IMR-90 (cell line): ENCODE measurements at regions not wholly inside any gene's neighbourhood (a gene's known extent, or its start where the extent isn't known, plus 50 kb on each side); places are given as distances from the start of the nearest gene placed in this dataset.
"Not testable (repeated sequence)": the region's sequence is repeated elsewhere in the genome, so short reads cannot be mapped to it uniquely, and the experiment has no call there.

Source experiments
- ATAC-seq: fragments of 200-7000 bp; cut with Tn5 transposase; 2 replicates; pipeline ENCODE4 v1.9.1; 2020; ENCODE audit warnings: low read depth, mild to moderate bottlenecking, moderate library complexity
- BruUV-seq: library from RNA; stranded (reverse); fragments of 400-500 nt; replicated peaks from 2 replicates; lab custom pipeline; 2021; lab: Mats Ljungman, UMichigan
- CTCF ChIA-PET: fragments of 300-600 bp; formaldehyde crosslinking; extraction: SDS; loops from one replicate; lab custom pipeline; 2021; ENCODE audit warnings: antibody characterized with exemption; lab: Yijun Ruan, JAX
- POLR2A ChIA-PET: fragments of 300-600 bp; sonication (Branson Sonifier 250); formaldehyde crosslinking; loops from one replicate; lab custom pipeline; 2022; ENCODE audit warnings: antibody characterized with exemption; ENCODE audit not compliant: unreplicated experiment; lab: Charles Lee
- DNase-seq: peaks from one replicate; pipeline ENCODE4 v3.0.0; 2013
- H2AFZ ChIP-seq: replicated peaks from 2 replicates; pipeline ENCODE3; 2013; ENCODE audit warnings: low read length, mild to moderate bottlenecking; ENCODE audit not compliant: poor library complexity
- H2AK5ac ChIP-seq: 2 replicates; pipeline ENCODE4 v1.6.1; 2013; ENCODE audit warnings: low read depth, low read length, inconsistent platforms
- H2AK9ac ChIP-seq: replicated peaks from 2 replicates; pipeline ENCODE3; 2013; ENCODE audit warnings: mild to moderate bottlenecking, low read depth, low read length, moderate library complexity; ENCODE audit not compliant: poor library complexity
- H2BK120ac ChIP-seq: 2 replicates; pipeline ENCODE4 v1.6.1; 2013; ENCODE audit warnings: low read depth, low read length, inconsistent platforms
- H2BK15ac ChIP-seq: 3 replicates; pipeline ENCODE4 v1.6.1; 2013; ENCODE audit warnings: low read depth, low read length, inconsistent platforms
- H2BK20ac ChIP-seq: 2 replicates; pipeline ENCODE4 v1.6.1; 2013; ENCODE audit warnings: low read depth, mild to moderate bottlenecking, inconsistent platforms, low read length, moderate library complexity
- H2BK5ac ChIP-seq: 2 replicates; pipeline ENCODE4 v1.6.1; 2013; ENCODE audit warnings: mild to moderate bottlenecking, low read depth, low read length, inconsistent platforms; ENCODE audit not compliant: poor library complexity, severe bottlenecking
- H3K14ac ChIP-seq: replicated peaks from 2 replicates; pipeline ENCODE4 v1.6.1; 2013; ENCODE audit warnings: low read depth, low read length, inconsistent platforms
- H3K18ac ChIP-seq: 2 replicates; pipeline ENCODE4 v1.6.1; 2013; ENCODE audit warnings: low read depth, low read length, control low read depth
- H3K23ac ChIP-seq: 2 replicates; pipeline ENCODE4 v1.6.1; 2013; ENCODE audit warnings: low read depth, low read length, inconsistent platforms
- H3K27ac ChIP-seq: 2 replicates; pipeline ENCODE4 v1.5.1; 2013; ENCODE audit warnings: mild to moderate bottlenecking, control low read depth, low read length; ENCODE audit not compliant: insufficient read depth
- H3K27me3 ChIP-seq: 2 replicates; pipeline ENCODE4 v1.6.1; 2013; ENCODE audit warnings: low read length; ENCODE audit not compliant: control insufficient read depth, insufficient read depth
- H3K36me3 ChIP-seq: 2 replicates; pipeline ENCODE4 v1.6.1; 2013; ENCODE audit warnings: low read length, mixed read lengths; ENCODE audit not compliant: control insufficient read depth, insufficient read depth
- H3K4ac ChIP-seq: 2 replicates; pipeline ENCODE4 v1.6.1; 2013; ENCODE audit warnings: low read depth, low read length, inconsistent platforms
- H3K4me1 ChIP-seq: 2 replicates; pipeline ENCODE4 v1.6.1; 2013; ENCODE audit warnings: low read length, mixed read lengths; ENCODE audit not compliant: control insufficient read depth, insufficient read depth
- H3K4me2 ChIP-seq: 2 replicates; pipeline ENCODE4 v1.6.1; 2013; ENCODE audit warnings: low read depth, mild to moderate bottlenecking, control low read depth, low read length, moderate library complexity
- H3K4me3 ChIP-seq: 2 replicates; pipeline ENCODE4 v1.5.1; 2013; ENCODE audit warnings: low read depth, mild to moderate bottlenecking, control low read depth, low read length, moderate library complexity; ENCODE audit not compliant: insufficient read depth
- H3K56ac ChIP-seq: 2 replicates; pipeline ENCODE4 v1.6.1; 2013; ENCODE audit warnings: low read length, inconsistent platforms; ENCODE audit not compliant: insufficient read depth; ENCODE audit errors: extremely low read depth
- H3K79me1 ChIP-seq, 2 experiments: 2 replicates each; pipeline ENCODE4 v1.6.1; 2013; ENCODE audit warnings: low read length in 2 of 2, inconsistent platforms in 1 of 2, low read depth in 1 of 2
- H3K9ac ChIP-seq: 2 replicates; pipeline ENCODE4 v1.6.1; 2013; ENCODE audit warnings: low read depth, low read length, control low read depth
- H3K9me1 ChIP-seq: 2 replicates; pipeline ENCODE4 v1.6.1; 2013; ENCODE audit warnings: low read length, inconsistent platforms; ENCODE audit not compliant: insufficient read depth
- H3K9me3 ChIP-seq: 2 replicates; pipeline ENCODE4 v1.6.1; 2013; ENCODE audit warnings: low read length; ENCODE audit not compliant: control insufficient read depth, insufficient read depth
- H4K20me1 ChIP-seq: 2 replicates; pipeline ENCODE4 v1.6.1; 2013; ENCODE audit warnings: low read length, inconsistent platforms; ENCODE audit not compliant: insufficient read depth
- H4K5ac ChIP-seq: 2 replicates; pipeline ENCODE4 v1.6.1; 2013; ENCODE audit warnings: mild to moderate bottlenecking, low read depth, low read length, control low read depth
- H4K8ac ChIP-seq, 2 experiments: 2 replicates each; pipeline ENCODE4 v1.6.1; 2013; ENCODE audit warnings: low read depth in 2 of 2, low read length in 2 of 2, control low read depth in 1 of 2, inconsistent platforms in 1 of 2
- H4K91ac ChIP-seq: 2 replicates; pipeline ENCODE4 v1.6.1; 2013; ENCODE audit warnings: low read depth, low read length, inconsistent platforms; ENCODE audit not compliant: insufficient read depth
- WGBS, 2 experiments: methylation state at CpG; one replicate each; pipeline versions ENCODE4 v1.1.5 to v1.1.7; 2013; ENCODE audit warnings: missing lambda C conversion rate in 2 of 2; ENCODE audit not compliant: insufficient read length in 1 of 2; ENCODE audit errors: extremely low coverage in 2 of 2; 5-methylcytosine and 5-hydroxymethylcytosine counted together
- dilution Hi-C: fragments of 300-500 bp; cut with HindIII; formaldehyde crosslinking; loops from one replicate; pipeline ENCODE4 v1.14.3; 2018; ENCODE audit warnings: low sequenced_read_pairs; ENCODE audit not compliant: unreplicated experiment
- in situ Hi-C: fragments of 300-500 bp; cut with MboI; formaldehyde crosslinking; loops from 3 replicates; pipeline ENCODE4 v1.14.3; 2019; ENCODE audit warnings: low sequenced_read_pairs, inconsistent platforms, mixed read lengths
- intact Hi-C: fragments of 100-400 bp; cut with micrococcal nuclease; formaldehyde crosslinking; loops from 2 replicates; pipeline ENCODE4 v1.10.0; 2022

DNA sequence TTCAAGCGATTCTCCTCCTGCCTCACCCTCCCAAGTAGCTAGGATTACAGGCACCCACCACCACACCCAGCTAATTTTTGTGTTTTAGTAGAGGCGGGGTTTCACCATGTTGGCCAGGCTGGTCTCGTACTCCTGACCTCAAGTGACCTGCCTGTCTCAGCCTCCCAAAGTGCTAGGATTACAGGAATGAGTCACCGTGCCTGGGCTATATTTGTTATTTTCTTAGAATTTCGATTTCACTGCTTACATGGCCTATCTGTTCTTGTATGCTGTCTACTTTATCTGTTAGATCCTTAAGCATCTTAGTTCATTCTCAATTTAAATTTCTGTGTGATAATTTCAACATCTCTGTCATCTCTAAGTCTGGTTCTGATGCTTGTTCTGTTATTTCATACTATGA is 210.6 kb upstream of the NPY2R start:
- H3K4me3 ChIP-seq, H3K9ac ChIP-seq, H2BK20ac ChIP-seq, H3K4me1 ChIP-seq, H3K23ac ChIP-seq, H4K91ac ChIP-seq, H3K4me2 ChIP-seq, H3K27me3 ChIP-seq, H2AK9ac ChIP-seq, H4K8ac ChIP-seq, H3K4ac ChIP-seq, H4K5ac ChIP-seq, H3K36me3 ChIP-seq, dilution Hi-C loops, H3K14ac ChIP-seq, H2BK120ac ChIP-seq, POLR2A ChIA-PET, H3K9me1 ChIP-seq, H3K27ac ChIP-seq, H3K9me3 ChIP-seq, H4K20me1 ChIP-seq, intact Hi-C loops, BruUV-seq, H3K56ac ChIP-seq, CTCF ChIA-PET, H3K18ac ChIP-seq, H2AK5ac ChIP-seq, H2AFZ ChIP-seq, H3K79me1 ChIP-seq, H2BK15ac ChIP-seq: not testable (repeated sequence)
- peak; percentile 44; the same call in 1 of the 2 replicates for ATAC-seq
- H2BK5ac ChIP-seq: peak overlapping the region; percentile 33
- peak; percentile 8 for DNase-seq
- WGBS, 2 experiments: no CpG with 5 or more reads among the region's 5 CpGs
- in situ Hi-C loops: loop anchor here (25.0 kb wide), 1 partner anchor 789 kb away; no protein-coding TSS in a partner anchor
